ENCODE measurements at regions not wholly inside any gene's neighbourhood (a gene's known extent, or its start where the extent isn't known, plus 50 kb on each side); places are given as distances from the start of the nearest gene placed in this dataset.

GRCh38 chr4:127217586-127218229 is 415.0 kb upstream of the INTU start:
- no peak for TF ChIP-seq GATA3 (IDR thresholded peaks at IDR 0.05; ENCODE audit: low read depth, low read length)
- TF ChIP-seq GATA2 (IDR thresholded peaks at IDR 0.05; ENCODE audit: low read depth, low read length) = no peak

- TF ChIP-seq GATA3 (IDR thresholded peaks at IDR 0.05; ENCODE audit: low read depth, low read length) = no peak
- no peak for TF ChIP-seq GATA2 (IDR thresholded peaks at IDR 0.05; ENCODE audit: low read depth, low read length)
Measured at GRCh38 chr4:127219232-127219631, 413.5 kb upstream of the INTU start.

GRCh38 chr4:127224556-127224955 is 408.2 kb upstream of the INTU start:
- no peak for TF ChIP-seq GATA3 (IDR thresholded peaks at IDR 0.05; ENCODE audit: low read depth, low read length)
- no peak for TF ChIP-seq GATA2 (IDR thresholded peaks at IDR 0.05; ENCODE audit: low read depth, low read length)

DNA sequence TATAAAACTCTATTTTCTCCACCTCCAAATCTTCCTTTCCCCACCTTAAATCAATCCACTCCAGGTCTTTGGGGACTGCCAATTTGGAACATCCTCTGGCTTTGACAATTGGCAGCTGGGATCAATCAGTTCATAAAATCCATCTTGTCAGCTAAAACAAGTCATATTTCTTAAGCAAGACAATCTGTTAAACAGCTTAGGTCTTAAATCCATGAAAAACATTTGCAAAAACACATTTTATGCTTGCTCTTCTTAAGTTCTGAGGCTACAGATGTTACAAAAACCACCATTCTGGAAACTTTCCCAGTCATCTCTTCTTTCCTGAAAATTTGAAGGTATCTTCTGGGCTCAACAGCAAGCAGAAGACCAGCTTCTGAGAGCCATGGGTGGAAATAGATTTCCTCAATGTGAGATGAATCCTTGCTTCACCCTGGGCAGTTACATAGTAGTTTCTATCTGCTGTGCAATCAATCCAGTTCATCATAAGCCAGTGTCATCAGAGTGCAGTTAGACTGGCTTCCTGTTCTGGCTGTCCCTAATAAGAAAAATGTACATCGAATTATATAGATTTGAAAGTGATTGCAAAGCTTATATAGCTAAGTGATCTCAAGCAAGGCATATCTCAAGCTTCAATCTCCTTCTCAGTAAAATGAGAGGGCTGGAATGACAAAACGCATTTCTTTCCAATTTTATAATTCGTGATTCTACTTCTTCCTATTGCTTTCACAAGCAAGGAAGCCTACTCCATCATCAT is 402.7 kb upstream of the INTU start:
- peak; percentile 89 for TF ChIP-seq GATA3 (IDR thresholded peaks at IDR 0.05; ENCODE audit: low read depth, low read length)
- TF ChIP-seq GATA2 (IDR thresholded peaks at IDR 0.05; ENCODE audit: low read depth, low read length) = peak; percentile 78

- TF ChIP-seq GATA3 (IDR thresholded peaks at IDR 0.05; ENCODE audit: low read depth, low read length) = no peak
- no peak for TF ChIP-seq GATA2 (IDR thresholded peaks at IDR 0.05; ENCODE audit: low read depth, low read length)
Measured at GRCh38 chr4:127236889-127237288, 395.9 kb upstream of the INTU start.

DNA sequence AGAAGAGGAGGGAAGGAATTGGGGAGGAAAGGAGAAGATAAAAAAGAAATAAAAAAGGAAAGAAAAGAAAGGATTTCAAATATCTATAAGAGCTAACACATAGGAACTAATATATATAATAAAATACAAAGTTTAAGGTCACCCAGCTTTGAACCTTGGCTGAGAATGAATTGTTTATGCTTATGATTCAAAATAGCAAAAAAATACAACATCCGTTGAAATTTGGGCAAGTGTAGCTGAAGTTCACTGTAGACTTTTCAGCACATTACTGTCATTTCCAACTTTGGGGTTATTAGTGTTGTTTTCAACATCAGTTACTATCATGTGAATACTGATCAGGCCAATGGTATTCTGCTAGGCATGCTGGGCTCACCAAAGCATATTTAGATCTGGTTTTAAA is 395.2 kb upstream of the INTU start:
- no peak for TF ChIP-seq GATA3 (IDR thresholded peaks at IDR 0.05; ENCODE audit: low read depth, low read length)
- TF ChIP-seq GATA2 (IDR thresholded peaks at IDR 0.05; ENCODE audit: low read depth, low read length) = no peak

GRCh38 chr4:127238956-127239475 is 393.7 kb upstream of the INTU start:
- TF ChIP-seq GATA2 (IDR thresholded peaks at IDR 0.05; ENCODE audit: low read depth, low read length) (no peak), GATA3 (IDR thresholded peaks at IDR 0.05; ENCODE audit: low read depth, low read length) (no peak)

DNA sequence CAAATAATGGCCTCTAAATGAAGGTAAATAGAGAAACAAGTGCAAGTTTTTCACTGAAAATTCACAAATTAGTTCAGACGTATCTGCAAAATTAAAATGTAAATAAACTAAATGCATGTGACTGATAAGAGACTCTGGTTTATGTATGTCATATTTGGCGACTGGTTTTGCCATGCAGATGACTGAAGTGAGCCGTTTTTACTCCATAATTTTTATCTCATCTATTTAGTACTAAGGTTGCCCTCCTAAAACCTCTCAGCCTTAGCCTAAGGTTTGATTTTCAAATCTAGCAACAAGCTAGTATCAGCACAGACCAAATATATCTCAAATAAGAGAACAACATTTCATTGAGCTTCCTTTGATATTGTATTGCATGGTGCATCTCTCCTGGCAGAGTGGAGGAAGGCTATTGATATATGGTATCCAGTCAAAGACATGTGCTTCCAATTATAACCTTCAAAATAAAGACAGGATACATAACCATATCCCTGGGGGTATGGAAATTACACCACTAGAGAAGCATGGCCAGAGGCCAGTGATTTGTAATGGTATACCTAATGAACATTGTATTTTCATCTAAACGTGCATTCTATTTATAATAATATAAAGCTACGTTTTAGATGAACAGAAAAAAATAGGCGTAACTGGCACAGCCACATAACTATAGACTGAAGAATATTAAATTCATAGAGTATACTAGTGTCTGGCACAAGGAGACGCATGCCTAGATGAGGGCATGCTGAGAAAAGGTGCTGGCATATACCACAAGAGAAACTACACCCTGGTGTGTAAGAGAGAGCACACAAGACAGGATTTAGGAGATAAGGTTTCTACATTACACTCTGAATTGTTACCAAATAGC is 392.6 kb upstream of the INTU start:
- TF ChIP-seq GATA3 (IDR thresholded peaks at IDR 0.05; ENCODE audit: low read depth, low read length) = peak; percentile 80
- TF ChIP-seq GATA2 (IDR thresholded peaks at IDR 0.05; ENCODE audit: low read depth, low read length) = peak; percentile 67

DNA sequence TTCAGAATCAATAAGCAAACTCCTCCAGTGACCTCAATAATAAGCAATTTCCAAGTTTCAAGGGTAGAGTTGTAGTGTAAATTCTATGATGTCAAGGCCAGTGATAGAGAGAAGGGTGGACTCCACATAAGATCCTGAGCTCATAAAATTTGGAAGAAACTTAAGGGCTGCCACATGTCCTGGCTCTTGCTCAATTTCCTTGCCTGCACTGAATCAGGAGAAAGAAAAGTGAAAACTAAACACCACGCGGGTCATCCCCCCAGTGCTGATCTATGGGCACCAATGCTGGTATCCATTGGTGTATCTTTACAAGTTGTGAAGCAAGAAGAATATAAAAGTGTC is 392.0 kb upstream of the INTU start:
- no peak for TF ChIP-seq GATA3 (IDR thresholded peaks at IDR 0.05; ENCODE audit: low read depth, low read length)
- no peak for TF ChIP-seq GATA2 (IDR thresholded peaks at IDR 0.05; ENCODE audit: low read depth, low read length)

DNA sequence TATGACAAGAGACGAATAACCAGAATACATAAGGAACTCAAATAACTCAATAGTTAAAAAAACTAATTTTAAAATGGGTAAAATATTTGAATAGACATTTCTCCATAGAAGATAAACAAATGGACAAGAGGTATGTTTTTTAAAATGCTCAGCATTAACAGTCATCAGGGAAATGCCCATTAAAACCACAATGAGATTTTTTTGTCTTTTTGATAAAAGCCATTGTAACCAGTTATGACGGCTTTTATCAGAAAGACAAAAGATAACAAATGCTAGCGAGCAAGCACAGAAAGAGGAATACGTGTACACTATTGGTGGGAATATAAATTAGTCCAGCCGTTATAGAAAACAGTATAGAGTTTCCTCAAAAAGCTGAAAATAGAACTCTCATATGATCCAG is 388.2 kb upstream of the INTU start:
- no peak for TF ChIP-seq GATA3 (IDR thresholded peaks at IDR 0.05; ENCODE audit: low read depth, low read length)

- TF ChIP-seq GATA3 (IDR thresholded peaks at IDR 0.05; ENCODE audit: low read depth, low read length) = no peak
- TF ChIP-seq GATA2 (IDR thresholded peaks at IDR 0.05; ENCODE audit: low read depth, low read length) = no peak
Measured at GRCh38 chr4:127246963-127247952, 385.5 kb upstream of the INTU start.

DNA sequence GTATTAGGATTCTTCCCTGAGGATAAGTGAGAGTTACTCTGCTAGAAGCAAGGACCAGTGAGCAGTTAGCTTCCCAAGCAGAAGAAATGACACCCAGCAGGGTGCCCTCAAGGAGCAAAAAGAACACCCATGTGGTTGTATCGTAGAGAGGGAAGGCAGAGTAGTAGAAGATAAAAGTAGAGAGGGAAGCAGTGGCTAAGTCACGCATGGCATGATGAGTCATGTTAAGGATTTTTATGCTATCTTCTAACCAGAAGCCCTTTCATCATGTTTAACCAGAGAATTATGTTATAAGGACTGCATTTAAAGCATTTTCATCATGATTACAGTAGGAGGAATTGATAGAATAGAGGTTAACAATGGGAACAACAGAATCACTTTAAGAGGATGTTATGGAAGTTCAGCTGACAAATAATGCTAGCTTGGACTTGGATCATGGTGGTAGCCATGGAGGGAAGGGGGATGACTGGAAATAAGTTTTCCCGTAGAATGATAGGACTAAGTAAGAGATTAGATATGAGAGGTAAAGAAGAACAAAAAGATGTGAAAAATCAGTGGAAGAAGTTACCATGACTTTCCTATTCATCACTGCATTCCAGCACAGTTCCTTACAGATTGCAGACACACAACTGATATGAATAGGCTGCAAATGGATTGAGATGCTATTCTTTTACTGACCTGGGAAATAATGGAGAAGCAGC is 383.5 kb upstream of the INTU start:
- no peak for TF ChIP-seq GATA2 (IDR thresholded peaks at IDR 0.05; ENCODE audit: low read depth, low read length)
- no peak for TF ChIP-seq GATA3 (IDR thresholded peaks at IDR 0.05; ENCODE audit: low read depth, low read length)

GRCh38 chr4:127249767-127250108 is 383.0 kb upstream of the INTU start:
- TF ChIP-seq GATA2 (IDR thresholded peaks at IDR 0.05; ENCODE audit: low read depth, low read length) = no peak
- TF ChIP-seq GATA3 (IDR thresholded peaks at IDR 0.05; ENCODE audit: low read depth, low read length) = no peak

Measured in SH-SY5Y (cell line).